Testis (tissue), 2 donors: ENCODE measurements at regions not wholly inside any gene's neighbourhood (a gene's known extent, or its start where the extent isn't known, plus 50 kb on each side); places are given as distances from the start of the nearest gene placed in this dataset.

Source experiments
- POLR2A ChIP-seq: fragments of 450-650 bp; IDR thresholded peaks from one replicate; pipeline ENCODE4 v1.6.1; 2017; ENCODE audit warnings: antibody characterized with exemption, mild to moderate bottlenecking, moderate library complexity
- TF ChIP-seq, protein P1 (sequence below), 3 experiments: fragments of 450-650 bp in 2 of 3; fragments of 200-600 bp in 1 of 3; sonication (generic) in 1 of 3; IDR thresholded peaks; one replicate each; pipeline ENCODE4 v1.5.1; 2016 to 2019; ENCODE audit warnings: antibody characterized with exemption in 3 of 3, mild to moderate bottlenecking in 2 of 3, moderate library complexity in 1 of 3

DNA sequence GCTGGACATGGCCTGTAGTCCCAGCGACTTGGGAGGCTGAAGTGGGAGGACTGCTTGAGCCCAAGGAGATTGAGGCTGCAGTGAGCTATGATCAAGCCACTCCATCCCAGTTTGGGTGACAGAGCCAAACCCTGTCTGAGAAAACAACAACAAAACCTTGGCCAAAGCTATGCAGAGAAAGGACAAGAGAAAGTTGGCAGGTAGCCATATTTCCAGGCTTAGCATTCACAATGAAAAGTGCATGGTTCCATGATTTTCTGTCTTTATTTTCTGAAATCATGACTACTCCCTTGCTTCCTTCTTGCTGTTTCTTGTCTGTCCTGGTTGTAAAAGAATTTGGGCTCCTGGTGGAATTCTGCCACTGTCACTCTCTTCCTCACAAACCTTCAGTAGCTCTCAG, 284.6 kb upstream of the C2CD4B start:
- TF ChIP-seq, protein P1, sequence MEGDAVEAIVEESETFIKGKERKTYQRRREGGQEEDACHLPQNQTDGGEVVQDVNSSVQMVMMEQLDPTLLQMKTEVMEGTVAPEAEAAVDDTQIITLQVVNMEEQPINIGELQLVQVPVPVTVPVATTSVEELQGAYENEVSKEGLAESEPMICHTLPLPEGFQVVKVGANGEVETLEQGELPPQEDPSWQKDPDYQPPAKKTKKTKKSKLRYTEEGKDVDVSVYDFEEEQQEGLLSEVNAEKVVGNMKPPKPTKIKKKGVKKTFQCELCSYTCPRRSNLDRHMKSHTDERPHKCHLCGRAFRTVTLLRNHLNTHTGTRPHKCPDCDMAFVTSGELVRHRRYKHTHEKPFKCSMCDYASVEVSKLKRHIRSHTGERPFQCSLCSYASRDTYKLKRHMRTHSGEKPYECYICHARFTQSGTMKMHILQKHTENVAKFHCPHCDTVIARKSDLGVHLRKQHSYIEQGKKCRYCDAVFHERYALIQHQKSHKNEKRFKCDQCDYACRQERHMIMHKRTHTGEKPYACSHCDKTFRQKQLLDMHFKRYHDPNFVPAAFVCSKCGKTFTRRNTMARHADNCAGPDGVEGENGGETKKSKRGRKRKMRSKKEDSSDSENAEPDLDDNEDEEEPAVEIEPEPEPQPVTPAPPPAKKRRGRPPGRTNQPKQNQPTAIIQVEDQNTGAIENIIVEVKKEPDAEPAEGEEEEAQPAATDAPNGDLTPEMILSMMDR (IDR thresholded peaks at IDR 0.05), result no peak
- TF ChIP-seq POLR2A, result no peak
